ENCODE measurements at regions not wholly inside any gene's neighbourhood (a gene's known extent, or its start where the extent isn't known, plus 50 kb on each side); places are given as distances from the start of the nearest gene placed in this dataset.
A peak's percentile ranks its signal among the peaks of the same experiment; 100 is the strongest.

DNA sequence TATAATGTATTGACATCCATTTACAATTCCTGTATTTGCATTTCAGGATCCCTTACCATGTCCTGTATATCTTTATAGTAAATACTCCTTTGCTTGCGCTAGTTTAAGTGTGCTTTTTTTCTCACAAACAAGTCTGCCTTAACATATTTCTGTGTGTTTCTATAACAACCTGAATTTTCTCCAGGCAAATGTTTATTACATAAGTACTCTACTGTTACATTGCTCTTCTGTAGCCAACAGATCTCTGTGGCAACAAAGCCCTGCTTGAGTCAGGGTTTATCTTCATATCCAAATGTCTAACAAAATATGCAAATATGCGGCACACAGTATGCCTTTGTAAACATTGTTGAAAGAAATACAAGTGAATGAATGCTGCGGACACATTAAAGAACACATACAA lies 625.5 kb downstream of the TLL1 start:
- H3K4me3 ChIP-seq, result no peak overlapping the region
- 85 to 87% methylated on average over 3 of the region's 3 CpGs for WGBS, 2 donors
- no peaks in the 10 kb centered on the region for H3K4me1 ChIP-seq
- H3K27ac ChIP-seq, result no peak overlapping the region
- intact Hi-C loops (cut with DNase I; ENCODE audit: low total_unique reads), result no loop called here
- no peaks in the 10 kb centered on the region for H3K36me3 ChIP-seq (ENCODE audit: low read depth, missing control alignments)
- TF ChIP-seq POLR2A (IDR thresholded peaks at IDR 0.05), result no peak
- TF ChIP-seq, protein P1, sequence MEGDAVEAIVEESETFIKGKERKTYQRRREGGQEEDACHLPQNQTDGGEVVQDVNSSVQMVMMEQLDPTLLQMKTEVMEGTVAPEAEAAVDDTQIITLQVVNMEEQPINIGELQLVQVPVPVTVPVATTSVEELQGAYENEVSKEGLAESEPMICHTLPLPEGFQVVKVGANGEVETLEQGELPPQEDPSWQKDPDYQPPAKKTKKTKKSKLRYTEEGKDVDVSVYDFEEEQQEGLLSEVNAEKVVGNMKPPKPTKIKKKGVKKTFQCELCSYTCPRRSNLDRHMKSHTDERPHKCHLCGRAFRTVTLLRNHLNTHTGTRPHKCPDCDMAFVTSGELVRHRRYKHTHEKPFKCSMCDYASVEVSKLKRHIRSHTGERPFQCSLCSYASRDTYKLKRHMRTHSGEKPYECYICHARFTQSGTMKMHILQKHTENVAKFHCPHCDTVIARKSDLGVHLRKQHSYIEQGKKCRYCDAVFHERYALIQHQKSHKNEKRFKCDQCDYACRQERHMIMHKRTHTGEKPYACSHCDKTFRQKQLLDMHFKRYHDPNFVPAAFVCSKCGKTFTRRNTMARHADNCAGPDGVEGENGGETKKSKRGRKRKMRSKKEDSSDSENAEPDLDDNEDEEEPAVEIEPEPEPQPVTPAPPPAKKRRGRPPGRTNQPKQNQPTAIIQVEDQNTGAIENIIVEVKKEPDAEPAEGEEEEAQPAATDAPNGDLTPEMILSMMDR (IDR thresholded peaks at IDR 0.05), result no peak
- H3K9me3 ChIP-seq, result no peaks in the 10 kb centered on the region
- DNase-seq, result no peak
- no peaks in the 10 kb centered on the region for H3K27me3 ChIP-seq

DNA sequence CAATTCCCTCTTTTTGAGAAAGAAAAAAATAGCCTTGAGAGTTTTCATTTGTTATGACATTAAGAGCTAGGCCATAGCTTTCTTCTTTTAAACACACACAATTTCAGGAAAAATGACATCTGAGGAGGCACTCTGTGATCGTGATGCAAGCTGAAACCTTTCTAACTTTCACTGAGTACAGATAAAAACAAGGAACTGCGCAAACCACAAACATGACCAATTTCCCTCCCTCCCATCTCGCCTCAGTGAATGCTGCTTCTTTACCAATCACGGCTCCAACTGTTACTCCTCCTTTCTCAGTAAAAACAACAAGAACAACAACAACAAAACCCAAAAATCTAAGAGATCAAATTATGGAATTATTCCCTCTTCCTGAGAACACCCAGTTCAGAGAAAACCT lies 626.8 kb downstream of the TLL1 start:
- no peak for DNase-seq
- Histone ChIP-seq H3K4me3 (no peak overlapping the region), H3K27ac (no peak overlapping the region), H3K36me3 (ENCODE audit: low read depth, missing control alignments) (no peaks in the 10 kb centered on the region), H3K9me3 (no peaks in the 10 kb centered on the region), H3K27me3 (no peaks in the 10 kb centered on the region), H3K4me1 (no peaks in the 10 kb centered on the region)
- TF ChIP-seq POLR2A (IDR thresholded peaks at IDR 0.05), result no peak
- TF ChIP-seq, protein P1 (IDR thresholded peaks at IDR 0.05), result no peak
- WGBS, 2 donors, result 30 to 52% methylated on average over 4 of the region's 4 CpGs
- intact Hi-C loops (cut with DNase I; ENCODE audit: low total_unique reads), result no loop called here

GRCh38 chr4:166501941-166502382 lies 628.9 kb downstream of the TLL1 start:
- peak; percentile 75 for DNase-seq
- intact Hi-C loops (cut with DNase I; ENCODE audit: low total_unique reads), result no loop called here
- Histone ChIP-seq H3K27ac (no peak overlapping the region), H3K36me3 (ENCODE audit: low read depth, missing control alignments) (no peaks in the 10 kb centered on the region), H3K9me3 (no peaks in the 10 kb centered on the region), H3K27me3 (no peaks in the 10 kb centered on the region), H3K4me3 (peak overlapping the region; percentile 20 to 24), H3K4me1 (no peaks in the 10 kb centered on the region)
- TF ChIP-seq, protein P1 (IDR thresholded peaks at IDR 0.05), result peak in 2 of 3 experiments; percentile 25 to 32
- no peak for TF ChIP-seq POLR2A (IDR thresholded peaks at IDR 0.05)
- 14 to 16% methylated on average over 13 of the region's 13 CpGs for WGBS, 2 donors

DNA sequence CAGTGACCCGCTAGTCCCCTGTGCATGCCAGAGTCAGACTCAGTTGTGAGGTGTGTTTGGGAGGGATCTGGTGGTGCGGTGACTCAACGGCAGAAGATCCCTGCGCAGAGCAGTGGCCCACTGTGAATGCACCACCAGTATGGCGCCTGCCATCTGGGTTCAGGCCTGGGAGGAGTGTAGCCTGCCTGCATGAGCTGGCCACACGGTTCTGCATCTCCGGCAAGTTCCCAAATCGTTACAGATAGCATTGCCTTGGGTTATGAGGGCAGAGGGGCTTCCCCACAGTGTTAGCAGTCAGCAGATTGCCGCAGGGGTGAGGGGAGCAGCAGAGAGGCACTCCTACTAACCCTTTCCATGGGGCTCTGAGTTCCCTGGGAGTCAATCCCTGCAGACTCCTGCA lies 629.6 kb downstream of the TLL1 start:
- no peaks in the 10 kb centered on the region for H3K27me3 ChIP-seq
- H3K36me3 ChIP-seq (ENCODE audit: low read depth, missing control alignments), result no peaks in the 10 kb centered on the region
- no peaks in the 10 kb centered on the region for H3K4me1 ChIP-seq
- H3K4me3 ChIP-seq, result peak overlapping the region; percentile 20 to 24
- DNase-seq, result peak; percentile 14
- no peak overlapping the region for H3K27ac ChIP-seq
- WGBS, 2 donors, result 66 to 84% methylated on average over 5 to 9 of the region's 9 CpGs
- no peaks in the 10 kb centered on the region for H3K9me3 ChIP-seq
- TF ChIP-seq POLR2A (IDR thresholded peaks at IDR 0.05), result no peak
- TF ChIP-seq, protein P1 (IDR thresholded peaks at IDR 0.05), result no peak
- intact Hi-C loops (cut with DNase I; ENCODE audit: low total_unique reads), result no loop called here

DNA sequence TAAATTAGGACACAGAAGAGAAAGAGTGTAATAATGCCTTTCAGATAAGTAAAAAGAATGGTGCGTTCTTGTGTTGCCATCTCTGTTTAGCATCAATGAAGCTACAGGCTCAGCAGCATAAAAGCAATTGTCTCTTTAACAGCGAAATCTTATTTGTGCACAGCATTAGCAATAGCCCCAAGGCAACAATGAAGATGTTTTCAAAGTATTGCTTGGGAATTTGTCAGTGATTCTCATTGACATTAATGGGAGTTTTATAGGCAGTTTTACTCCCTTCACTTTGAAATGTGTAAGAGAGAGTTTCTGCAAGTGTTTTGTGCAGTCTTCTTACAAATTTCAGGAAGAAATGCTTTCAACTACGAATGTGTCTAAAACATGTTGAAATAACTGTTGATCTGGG lies 633.0 kb downstream of the TLL1 start:
- WGBS, 2 donors, result 85 to 91% methylated on average over 3 of the region's 3 CpGs
- Histone ChIP-seq H3K27me3 (no peaks in the 10 kb centered on the region), H3K4me1 (no peaks in the 10 kb centered on the region), H3K36me3 (ENCODE audit: low read depth, missing control alignments) (no peaks in the 10 kb centered on the region), H3K27ac (no peak overlapping the region), H3K4me3 (no peak overlapping the region), H3K9me3 (no peaks in the 10 kb centered on the region)
- TF ChIP-seq POLR2A (IDR thresholded peaks at IDR 0.05), result no peak
- TF ChIP-seq, protein P1 (IDR thresholded peaks at IDR 0.05), result no peak
- no peak for DNase-seq
- intact Hi-C loops (cut with DNase I; ENCODE audit: low total_unique reads), result no loop called here

Data from testis (tissue), 2 donors.